NCI-H2107 treated with DMSO at 0.1 percent for 48 hours (cell line): ENCODE measurements at regions not wholly inside any gene's neighbourhood (a gene's known extent, or its start where the extent isn't known, plus 50 kb on each side); places are given as distances from the start of the nearest gene placed in this dataset.
A peak's percentile ranks its signal among the peaks of the same experiment; 100 is the strongest.
"Not testable (repeated sequence)": the region's sequence is repeated elsewhere in the genome, so short reads cannot be mapped to it uniquely, and the experiment has no call there.

ENCODE experiments used
- DNase-seq: peaks from one replicate; lab custom pipeline; 2025; ENCODE audit not compliant: unreplicated experiment; lab: John Stamatoyannopoulos, UW

DNA sequence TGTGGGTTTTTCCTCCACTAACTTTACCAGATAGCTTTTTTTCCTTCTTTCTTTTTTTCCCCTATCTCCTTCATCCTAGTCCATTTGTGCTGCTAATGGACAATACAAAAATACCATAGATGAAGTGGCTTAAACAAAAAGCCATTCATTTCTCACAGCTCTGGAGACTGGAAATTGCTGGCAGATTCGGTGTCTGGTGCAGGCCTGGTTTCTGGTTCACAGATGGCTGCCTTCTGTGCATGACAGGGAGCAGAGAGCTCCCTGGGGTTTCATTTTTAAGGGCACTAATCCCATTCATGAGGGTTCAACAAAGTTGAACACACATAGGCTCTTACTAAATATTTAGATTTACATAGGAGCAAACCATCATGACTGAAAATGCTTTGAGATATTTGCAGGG lies 467.4 kb downstream of the TYW1 start:
- no peak for DNase-seq

DNA sequence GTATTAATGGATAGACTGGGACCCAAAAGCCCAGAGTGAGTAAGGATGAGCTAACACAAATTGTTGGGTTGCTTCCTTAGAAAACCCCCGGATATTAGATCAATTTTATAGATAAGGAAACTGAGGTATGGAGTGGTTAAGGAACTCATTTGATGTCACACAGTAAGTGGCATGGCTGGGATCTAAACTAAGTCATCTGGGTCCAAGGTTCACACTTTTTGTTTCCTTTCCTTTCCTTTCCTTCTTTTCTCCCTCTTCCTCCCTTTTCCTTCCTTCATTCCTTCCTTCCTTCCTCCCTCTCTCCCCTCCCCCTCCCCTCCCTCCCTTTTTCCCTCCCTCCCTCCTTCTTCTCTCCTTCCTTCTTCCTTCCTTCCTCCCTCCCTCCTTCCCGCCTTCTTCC lies 469.5 kb downstream of the TYW1 start:
- DNase-seq: no peak

DNA sequence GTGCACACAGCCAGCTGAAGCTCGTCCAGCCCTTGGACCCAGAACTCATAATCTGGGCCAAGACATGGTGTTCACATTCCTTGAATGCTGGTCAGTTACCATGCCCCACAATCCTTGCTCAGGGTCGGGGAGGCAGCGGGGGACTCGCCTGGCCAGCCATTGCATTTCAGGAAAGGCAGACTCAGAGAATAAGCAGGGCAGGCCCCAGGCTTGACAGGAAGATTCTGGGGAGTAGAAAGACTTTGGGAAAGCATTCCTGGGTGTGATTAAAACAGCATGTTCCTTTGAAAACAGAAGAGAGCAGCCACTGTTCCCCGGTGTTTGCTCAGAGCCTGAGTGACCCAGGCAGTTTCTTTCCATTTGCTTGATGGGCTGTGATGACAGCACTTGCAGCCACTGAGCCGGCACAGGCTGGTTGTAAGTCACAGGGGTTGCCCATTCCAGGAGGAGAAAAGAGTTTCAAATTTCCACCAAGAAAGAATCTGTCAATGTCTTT lies 473.7 kb downstream of the TYW1 start:
- no peak for DNase-seq

DNA sequence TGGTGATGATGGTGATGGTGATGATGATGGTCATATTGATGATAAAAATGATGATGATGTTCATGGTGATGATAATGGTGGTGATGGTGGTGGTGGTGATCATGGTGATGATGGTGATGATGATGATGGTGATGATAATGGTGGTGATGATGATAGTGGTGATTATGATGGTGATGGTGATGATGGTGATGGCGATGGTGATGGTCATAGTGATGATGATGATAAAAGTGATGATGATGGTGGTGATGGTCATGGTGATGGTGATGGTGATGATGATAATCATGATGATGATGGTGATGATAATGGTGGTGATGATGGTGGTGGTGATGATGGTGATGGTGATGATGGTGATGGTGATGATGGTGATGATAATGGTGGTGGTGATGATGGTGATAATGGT lies 478.7 kb downstream of the TYW1 start:
- no peak for DNase-seq

DNA sequence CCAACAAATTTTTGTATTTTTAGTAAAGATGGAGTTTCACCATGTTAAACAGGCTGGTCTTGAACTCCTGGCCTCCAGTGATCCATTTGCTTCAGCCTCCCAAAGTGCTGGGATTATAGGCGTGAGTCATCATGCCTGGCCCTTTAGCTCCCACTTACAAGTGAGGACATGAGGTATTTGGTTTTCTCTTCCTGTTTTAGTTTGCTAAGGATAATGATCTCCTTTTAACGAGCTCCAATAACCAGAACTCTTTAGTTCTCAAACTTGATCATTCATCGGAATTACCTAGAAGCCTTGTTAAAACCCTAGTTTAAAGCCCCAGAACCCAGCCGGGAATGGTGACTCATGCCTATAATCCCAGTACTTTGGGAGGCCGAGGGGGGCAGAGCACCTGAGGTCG lies 481.4 kb downstream of the TYW1 start:
- no peak for DNase-seq

DNA sequence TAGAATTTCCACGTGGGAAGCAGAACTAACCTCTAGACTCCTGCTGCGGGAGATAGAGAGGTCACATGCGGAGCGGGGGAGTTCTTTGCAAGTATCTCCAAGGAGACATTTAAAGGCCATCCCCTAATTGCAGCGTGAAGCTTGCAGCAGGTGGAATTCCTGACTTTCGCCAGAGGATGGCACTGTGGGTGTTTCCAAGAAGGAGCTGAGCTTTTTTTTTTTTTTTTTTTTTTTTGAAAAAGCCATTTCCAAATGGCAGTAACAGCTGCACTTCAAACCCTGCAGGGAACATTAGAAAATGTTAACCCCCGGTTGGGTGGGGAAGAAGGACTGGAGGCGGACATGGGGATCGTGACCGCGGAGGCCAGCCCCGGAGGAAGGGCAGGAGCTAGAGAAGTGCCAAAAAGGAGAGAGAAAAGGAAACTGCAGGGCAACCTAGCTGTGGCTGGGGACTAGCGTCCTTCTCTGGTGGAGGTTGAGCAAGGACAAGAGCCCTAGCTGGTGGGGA lies 487.7 kb downstream of the TYW1 start:
- DNase-seq: peak; percentile 56

DNA sequence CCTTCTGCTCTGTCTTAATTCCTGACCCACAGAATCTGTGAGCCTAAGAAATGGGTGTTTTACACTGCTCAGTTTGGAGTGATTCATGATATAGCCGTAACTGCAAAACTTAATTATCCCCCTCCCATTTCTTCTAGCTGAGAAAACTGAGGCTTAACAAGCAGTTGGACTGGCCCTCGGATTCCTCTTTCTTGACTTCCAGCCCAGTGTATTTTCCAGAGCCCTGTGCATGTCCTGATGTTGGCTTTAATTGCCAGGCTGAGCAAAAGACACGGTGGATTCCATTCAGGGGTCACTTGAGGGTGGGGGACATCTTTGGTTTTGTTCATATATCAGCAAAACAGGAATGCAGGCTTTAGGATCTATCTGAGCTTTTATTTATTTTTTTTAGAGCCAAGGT lies 489.8 kb downstream of the TYW1 start:
- DNase-seq: no peak

DNA sequence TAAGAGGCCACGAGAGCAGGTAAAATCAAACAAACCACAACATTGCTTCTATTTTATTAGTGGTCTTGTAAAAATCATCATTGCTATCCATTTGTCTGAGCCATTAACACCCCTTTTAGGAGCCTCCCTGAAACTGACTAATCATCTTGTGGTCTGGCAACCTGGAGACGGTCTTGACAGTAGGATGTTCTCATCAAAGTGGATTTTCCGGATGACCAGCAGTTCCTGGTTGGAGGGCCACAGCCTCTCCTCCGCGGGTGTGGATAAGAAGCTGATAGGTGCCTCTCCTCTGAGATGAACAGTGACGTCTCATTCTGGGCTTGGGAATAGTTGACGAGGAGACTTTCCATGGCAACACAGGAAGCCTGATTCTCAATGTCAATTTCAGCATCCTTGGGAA lies 490.7 kb downstream of the TYW1 start:
- no peak for DNase-seq

DNA sequence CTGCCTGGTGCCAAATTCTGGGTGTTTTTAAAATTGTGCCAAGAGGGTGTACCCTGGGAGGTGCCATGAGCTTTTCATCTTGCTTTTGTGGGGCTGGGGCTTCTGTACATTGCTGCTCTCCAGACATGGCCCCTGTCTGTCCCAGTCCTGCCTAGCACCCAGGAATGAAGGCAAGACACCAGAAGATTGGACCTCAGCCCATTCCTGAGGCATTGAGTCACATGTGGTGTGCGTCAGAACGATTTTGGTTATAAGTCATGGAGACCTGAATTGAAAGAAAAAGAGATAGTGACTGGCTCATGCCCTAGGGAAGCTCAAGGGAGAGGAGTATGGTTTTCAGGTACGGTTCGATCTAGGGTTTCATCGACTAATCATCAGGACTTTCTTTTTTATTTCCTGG lies 493.2 kb downstream of the TYW1 start:
- no peak for DNase-seq

DNA sequence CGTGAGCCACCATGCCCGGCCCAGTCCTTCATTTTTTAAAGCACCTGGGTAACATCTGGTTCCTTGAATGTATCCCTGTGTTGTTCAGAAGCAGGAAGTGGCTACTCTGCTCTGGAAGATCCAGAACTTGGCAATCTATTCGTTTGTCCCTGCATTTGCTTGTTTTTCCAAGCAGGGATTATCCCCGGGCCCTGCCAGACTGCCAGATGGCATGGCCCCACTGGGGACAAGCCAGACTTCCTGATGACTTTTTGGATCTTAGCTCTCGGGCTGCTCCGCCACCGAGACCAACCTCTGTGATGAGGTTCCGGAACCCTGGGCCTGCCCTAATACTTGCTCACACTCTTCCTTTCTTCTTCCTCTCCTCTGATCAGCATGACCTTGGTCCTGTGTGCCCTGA lies 496.7 kb downstream of the TYW1 start:
- DNase-seq: no peak

DNA sequence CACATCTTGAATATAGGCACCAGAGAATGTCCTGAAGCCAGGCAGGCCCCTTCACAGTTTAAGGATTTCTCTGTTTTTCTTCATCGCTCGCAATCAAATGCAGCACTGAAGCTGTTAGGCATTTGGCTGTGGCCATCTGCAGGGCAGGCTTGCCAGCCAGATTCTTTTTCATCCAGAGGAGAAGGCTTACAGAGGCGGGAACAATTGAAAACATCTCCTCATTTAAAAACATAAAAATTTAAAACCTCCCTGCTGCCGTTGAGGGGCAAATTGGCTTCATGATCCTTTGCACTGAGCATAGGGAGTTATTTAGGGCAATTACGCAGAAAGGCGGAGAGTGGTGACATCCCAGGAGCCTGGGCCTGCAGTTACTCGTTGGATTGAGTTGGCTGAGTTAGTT lies 500.0 kb downstream of the TYW1 start:
- DNase-seq: no peak

DNA sequence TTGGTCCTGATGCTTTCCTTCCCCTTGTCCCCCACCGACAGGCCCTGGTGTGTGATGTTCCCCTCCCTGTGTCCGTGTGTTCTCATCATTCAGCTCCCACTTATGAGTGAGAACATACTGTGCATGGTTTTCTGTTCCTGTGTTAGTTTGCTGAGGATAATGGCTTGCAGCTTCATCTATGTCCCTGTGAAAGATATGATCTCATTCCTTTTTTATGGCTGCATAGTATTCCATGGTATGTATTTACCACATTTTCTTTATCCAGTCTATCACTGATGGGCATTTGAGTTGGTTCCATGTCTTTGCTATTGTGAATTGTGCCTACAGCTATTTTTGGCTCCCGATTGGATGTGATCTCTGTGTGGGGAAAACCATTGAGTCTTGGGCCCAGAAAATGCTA lies 501.3 kb downstream of the TYW1 start:
- DNase-seq: not testable (repeated sequence)

DNA sequence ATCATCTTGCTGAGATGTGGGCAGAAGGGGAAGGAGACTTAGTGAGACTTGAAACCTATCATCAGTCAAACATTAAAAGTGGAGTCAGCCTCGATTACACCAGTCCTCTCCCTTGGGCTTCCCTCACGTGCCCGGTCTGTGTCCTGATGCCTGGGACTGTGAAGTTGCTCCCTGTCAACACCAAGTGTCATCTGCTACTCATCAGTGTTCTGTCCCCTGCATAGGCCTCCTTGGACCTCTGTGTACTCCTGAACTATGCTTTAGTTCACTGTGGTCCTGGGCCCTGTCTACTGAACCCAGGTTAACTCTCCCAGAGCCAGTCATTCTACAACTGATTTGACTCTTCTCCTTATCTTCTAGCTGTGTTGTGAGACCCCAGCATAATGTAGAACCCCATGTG lies 506.3 kb downstream of the TYW1 start:
- DNase-seq: no peak

DNA sequence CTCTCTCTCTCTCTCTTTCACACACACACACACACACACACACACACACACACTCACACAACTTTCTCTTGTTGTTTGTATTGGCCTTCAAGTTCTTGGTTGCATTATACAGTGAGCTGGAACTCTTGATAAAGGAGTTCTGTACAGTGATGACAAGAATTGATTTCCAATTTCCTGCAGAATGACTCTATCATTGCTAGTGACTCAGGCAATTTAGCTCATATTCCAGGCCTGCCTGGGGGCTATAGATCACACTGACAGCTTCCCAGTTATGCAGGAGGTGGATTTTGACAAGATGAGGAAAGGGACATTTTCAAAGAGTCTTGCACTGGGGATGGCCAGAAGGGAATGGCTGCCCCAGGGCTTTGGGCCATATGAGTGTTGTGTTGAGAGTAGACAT lies 508.8 kb downstream of the TYW1 start:
- DNase-seq: no peak

DNA sequence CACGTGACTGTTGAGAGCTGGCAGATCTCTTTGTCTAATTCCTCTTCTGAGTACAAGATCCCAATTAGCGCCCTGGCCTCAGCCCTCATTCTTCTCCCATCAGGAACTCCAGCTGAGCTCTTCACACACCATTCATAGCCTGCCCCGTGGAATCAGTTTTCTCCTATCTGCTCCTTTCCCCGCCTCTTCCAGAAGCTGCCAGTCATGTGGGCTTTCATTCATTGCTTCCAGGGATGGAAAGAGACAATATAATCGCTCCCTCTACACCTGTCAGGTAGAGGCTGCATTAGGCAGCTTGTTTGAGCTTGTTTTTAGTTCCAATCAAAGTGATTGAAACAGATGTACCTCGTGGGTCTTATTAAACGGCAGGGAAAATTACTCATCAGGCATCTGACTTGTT lies 515.8 kb downstream of the TYW1 start:
- no peak for DNase-seq

DNA sequence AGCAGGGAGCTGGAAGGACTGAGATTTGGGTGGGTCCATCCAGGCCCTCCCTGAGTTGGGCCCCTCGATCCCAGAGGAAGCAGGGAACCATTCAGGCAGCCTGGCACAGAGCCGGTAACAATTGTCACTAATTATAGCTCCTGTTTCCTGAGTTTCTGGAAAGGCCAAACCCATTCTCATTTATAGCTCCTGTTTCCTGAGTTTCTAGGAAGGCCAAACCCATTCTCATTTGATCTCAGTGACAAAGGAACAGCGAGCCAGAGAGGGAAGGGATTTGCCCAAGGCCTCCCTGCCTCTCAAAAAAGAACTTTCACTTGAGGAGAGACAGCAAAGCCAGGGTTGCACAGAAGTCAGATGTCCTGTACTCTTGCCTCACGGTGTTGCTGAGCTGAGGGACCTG lies 521.9 kb downstream of the TYW1 start:
- no peak for DNase-seq

DNA sequence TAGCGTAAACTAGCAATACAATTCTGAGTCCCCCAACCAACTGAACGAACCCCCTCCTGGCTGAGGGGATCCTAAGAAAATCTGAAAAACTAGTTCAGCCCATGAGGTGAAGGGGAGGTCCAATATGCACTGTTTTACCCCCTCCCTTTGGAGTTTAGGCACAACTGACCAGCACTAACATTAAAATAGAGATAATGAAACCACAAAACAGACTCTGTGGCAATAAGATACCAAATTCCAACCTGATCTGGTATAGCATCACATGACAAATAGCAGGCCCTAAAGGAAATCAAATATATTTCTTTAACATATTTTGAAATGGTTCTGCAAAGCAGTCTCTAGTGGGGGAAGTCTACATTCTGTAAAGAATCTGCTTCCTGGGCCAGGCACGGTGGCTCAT lies 522.5 kb downstream of the TYW1 start:
- DNase-seq: no peak

DNA sequence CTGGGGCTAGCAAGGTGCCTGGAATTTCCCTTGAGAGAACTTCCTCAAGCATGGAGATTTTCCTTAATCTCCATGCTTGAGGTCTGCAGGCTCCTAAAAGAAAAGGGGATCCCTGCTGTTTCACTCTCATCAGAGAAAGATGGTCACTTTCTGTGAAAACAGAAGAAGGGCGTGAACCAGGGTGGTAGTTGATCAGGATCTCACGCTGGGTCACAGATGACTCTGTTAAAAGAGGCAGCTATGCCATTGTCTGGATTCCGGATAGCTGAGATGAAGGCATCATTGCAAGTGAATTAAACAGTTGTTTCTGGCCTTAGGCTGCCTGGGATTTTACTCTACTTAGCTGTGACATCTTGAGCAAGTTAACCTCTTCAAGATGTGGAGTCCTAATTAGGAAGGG lies 525.9 kb downstream of the TYW1 start:
- no peak for DNase-seq

DNA sequence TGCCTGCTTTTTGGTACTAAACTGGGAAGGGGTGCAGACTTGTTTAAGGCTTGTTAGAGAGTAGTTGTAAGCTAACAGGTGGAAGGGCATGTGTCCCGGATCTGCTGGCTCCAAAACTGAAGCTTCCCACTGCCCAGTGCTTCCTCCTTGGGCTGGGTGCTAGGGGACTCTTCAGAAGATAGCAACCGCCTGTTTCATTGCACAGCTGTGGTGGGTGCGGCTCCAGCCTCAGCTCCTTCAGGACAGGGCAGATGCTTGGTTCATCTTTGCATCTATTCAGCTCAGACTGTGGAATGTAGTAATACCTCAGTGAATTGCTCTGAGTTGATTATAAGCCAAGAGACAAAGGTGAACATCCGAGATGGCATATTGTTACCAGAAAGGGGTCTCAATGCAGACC lies 527.1 kb downstream of the TYW1 start:
- no peak for DNase-seq

DNA sequence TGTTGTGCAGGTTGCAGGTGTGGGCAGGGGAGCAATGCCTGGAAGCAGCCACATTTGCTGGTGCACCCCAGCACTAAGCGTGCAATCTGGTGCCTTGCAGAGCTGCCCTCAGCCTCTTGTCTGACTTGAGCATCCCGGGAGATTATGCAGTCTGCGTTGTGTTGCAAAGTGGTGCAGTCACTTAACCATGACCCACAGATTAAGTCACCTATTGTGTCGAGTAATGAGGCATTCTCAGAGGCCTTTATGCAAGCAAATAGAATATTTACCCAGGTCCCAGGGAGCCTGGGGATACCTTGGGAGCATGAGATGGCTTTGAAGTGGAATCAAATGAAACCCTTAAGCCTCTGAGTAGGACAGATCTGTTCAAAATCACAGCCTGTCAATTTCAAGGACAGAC lies 529.0 kb downstream of the TYW1 start:
- peak; percentile 39 for DNase-seq

DNA sequence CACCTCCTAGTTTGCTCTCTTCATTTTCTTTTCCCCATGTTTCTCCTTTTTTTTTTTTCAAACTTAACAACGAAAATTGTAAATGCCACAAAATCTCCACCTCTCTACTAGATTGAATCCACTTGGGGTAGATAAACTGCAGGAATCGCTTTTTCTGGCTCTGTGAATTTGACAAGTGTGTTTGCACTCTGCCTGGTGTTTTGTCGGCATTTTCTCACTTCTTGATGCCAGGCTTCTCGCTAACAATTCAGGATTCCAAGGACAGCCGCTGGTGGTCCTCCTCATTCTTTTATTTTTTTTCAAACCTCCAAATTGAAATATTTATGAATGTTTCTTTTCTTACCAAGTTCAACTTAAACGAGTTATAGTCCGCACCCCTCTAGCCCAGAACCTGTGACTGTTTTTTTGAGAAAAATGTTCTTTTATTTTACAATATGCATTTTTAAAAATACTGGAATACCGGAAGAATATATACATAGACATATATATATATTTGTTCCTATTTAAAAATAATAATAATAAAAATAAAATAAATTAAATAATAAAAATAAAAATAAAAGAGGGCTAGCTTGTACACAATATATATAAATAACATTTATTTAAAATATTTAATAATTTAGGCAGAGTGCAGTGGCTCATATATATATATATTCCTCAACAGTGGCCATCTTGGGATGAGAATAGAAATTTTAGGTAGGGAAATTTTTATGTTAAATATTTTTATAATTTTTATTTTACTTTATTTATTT lies 538.8 kb downstream of the TYW1 start:
- no peak for DNase-seq

DNA sequence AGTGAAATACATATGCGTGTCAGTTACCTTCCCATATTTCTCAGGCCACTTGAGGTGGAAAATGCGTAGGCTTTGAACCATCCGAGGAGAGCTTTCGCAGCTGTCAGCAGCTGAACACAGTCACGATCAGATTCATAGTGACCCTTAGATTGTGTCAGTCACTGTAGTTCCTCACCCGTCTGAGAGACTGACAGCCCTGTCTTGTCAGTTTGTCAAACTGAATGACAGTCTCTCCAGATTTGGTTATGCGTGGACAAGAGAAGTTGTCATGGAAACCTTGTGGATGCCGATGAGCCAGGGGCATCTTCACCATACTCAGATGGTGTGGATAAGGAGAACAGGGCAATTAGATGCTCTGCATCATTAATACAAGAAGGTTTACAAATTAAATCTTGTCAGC lies 546.3 kb downstream of the TYW1 start:
- DNase-seq: no peak
